Retinal pigment epithelial cell (primary cell): ENCODE measurements at regions not wholly inside any gene's neighbourhood (a gene's known extent, or its start where the extent isn't known, plus 50 kb on each side); places are given as distances from the start of the nearest gene placed in this dataset.

Experiments
- DNase-seq: peaks from one replicate; pipeline ENCODE4 v3.0.0-alpha.2; 2010; ENCODE audit warnings: low read depth
- H3K4me3 ChIP-seq: 2 replicates; pipeline ENCODE4 v1.5.1; 2011; ENCODE audit warnings: mild to moderate bottlenecking, low read length, control low read depth, moderate library complexity
- TF ChIP-seq, protein P1 (sequence below): conservative IDR thresholded peaks from 2 replicates; pipeline ENCODE4 v1.5.1; 2011; ENCODE audit warnings: low read depth, low read length, control low read depth, inconsistent platforms

DNA sequence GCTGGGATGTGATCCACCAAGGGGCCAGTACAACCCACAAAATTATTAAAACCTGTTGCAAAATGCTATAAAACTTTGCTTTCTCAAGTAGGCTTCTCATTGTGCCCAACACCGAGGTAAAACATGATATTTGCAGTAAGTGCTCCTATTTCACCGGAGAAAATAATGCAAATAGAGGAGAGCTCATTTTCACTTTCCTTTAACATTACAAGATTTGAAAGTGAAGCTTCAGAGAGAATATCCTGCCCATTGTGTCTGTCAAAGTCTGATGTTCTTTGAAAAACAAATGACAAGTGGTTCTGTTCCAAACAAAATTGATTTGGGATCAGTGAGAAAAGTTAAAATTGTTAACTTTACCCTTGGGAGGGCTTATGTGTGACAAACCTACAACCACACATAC is 287.1 kb downstream of the KCNN2 start:
- DNase-seq: no peak
- TF ChIP-seq, protein P1, sequence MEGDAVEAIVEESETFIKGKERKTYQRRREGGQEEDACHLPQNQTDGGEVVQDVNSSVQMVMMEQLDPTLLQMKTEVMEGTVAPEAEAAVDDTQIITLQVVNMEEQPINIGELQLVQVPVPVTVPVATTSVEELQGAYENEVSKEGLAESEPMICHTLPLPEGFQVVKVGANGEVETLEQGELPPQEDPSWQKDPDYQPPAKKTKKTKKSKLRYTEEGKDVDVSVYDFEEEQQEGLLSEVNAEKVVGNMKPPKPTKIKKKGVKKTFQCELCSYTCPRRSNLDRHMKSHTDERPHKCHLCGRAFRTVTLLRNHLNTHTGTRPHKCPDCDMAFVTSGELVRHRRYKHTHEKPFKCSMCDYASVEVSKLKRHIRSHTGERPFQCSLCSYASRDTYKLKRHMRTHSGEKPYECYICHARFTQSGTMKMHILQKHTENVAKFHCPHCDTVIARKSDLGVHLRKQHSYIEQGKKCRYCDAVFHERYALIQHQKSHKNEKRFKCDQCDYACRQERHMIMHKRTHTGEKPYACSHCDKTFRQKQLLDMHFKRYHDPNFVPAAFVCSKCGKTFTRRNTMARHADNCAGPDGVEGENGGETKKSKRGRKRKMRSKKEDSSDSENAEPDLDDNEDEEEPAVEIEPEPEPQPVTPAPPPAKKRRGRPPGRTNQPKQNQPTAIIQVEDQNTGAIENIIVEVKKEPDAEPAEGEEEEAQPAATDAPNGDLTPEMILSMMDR: no peak
- H3K4me3 ChIP-seq: no peak overlapping the region

DNA sequence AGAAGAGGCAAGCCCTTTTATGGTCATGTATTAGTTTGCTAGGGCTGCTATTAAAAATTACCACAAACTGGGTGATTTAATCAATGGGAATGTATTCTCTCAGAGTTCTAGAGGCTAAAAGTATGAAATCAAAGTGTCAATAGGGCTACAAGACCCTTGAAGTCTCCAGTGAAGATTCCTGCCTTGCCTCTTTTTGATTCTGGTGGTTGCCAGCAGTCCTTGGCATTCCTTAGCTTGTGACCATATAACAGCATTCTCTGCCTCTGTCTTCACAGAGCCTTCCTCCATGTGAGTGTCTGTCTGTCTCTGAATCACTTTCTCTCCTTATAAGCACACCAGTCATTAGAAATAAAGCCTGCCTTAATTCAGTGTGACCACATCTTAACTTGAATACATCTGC is 282.7 kb downstream of the KCNN2 start:
- TF ChIP-seq, protein P1: no peak
- H3K4me3 ChIP-seq: no peak overlapping the region
- DNase-seq: no peak

DNA sequence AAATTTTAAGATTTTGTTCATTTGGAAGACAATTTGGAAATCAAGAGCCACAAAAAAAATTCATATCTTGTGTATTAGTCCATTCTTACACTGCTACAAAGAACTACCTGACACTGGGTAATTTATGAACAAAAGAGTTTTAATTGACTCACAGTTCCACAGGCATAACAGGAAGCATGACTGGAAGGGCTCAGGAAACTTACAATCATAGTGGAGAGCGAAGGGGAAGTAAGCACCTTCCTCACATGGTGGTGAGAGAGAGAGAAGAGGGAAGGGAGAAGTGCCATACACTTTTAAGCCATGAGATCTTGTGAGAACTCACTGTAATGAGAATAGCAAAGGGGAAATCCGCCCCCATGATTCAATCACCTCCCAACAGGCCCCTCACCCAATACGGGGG is 274.4 kb downstream of the KCNN2 start:
- no peak overlapping the region for H3K4me3 ChIP-seq
- TF ChIP-seq, protein P1: no peak
- no peak for DNase-seq

DNA sequence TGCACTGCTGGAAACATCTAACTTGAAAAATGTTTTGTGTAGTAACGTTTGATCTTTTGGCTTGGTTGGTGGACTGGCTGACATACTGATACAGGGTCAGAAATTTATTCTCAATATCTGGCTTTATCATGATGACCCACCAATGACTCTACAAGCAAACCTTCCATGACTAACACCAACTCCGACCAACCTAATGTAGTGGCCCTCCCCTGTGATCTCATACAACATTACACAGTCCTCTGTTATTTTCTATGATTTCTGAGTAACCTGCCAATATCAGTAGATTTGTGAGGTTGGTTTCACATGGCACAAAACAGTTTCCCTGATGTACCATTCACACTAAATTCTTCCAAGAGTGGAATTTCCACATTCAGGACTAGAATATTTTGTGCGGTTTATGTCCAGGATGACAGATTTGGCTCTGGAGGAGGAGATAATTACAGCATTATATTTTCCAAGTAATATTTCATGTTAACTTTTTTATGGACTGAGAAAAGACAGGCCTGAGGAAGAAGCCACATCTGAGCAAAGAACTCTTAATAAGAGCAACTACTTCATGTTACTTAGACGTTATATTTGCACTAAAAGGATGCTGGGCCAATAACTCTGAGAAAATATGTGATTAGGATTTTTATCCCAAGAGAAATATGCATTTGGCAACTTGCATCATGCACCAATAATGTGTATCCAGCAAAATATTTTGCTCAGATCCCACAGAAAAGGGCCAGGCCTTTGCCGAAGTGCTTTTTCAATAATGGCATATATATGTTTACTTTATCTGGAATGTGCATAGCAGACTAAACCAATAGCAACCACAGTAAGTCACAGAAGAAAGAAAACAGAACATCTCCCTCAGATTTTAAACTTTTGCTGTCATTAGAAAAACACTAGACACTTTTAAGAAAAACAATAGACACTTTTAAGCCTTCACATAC is 273.4 kb downstream of the KCNN2 start:
- H3K4me3 ChIP-seq: no peak overlapping the region
- no peak for DNase-seq
- TF ChIP-seq, protein P1: no peak

DNA sequence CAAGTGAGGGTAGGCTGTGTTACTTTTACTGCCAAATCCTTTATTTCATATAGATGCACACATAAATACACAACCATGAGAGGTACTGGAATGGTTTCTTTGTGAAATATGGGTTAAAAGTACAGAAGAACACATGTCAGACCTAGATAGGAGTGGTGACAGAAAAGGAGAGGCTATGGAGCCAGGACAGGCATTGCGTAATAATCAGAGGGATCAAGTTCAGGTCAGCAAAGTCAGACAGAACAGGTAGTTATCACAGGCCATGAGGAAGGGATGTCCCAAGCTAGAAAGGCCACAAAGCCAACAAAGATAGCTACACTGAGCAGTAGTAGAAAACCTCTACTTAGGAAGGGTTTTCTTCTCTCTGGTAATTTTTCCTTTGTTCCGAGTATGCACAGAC is 272.6 kb downstream of the KCNN2 start:
- TF ChIP-seq, protein P1: no peak
- H3K4me3 ChIP-seq: no peak overlapping the region
- no peak for DNase-seq

DNA sequence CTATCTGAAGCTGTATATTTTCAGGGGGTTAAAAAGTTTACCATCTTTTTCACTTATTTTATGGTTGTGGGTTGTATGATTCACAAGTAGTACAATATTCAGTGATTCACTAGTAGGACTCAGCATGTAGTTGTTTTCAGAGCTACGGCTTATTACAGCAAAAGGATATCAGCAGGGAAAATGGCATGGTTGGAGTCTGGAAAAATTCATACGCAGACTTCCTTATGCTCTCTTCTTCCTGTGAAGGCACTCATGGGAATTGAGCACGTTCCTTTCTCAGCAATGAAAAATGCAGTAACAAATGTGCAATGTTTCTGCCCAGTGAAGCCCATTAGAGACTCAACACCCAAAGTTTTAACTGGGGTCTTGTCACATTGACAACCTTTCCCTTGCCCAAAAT is 250.5 kb downstream of the KCNN2 start:
- TF ChIP-seq, protein P1: no peak
- DNase-seq: no peak
- H3K4me3 ChIP-seq: no peak overlapping the region

DNA sequence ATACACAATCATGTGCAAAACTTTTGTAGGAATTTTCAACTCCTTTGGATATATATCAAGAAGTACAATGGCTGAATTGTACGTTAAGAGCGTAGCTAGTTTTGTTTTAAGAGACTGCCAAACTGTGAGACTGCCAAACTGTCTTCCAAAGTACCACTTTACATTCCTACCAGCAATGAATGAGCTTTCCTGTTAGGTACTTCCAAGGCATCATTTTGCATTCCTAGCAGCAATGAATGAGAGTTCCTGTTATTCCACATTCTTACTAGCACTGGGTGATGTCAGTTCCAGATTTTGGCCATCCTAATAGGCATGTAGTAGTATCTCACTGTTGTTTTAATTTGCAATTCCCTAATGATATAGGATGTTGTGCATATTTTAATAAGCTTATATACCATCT is 219.3 kb downstream of the KCNN2 start:
- TF ChIP-seq, protein P1: no peak
- no peak overlapping the region for H3K4me3 ChIP-seq
- no peak for DNase-seq
